H9 (cell line): ENCODE measurements at regions not wholly inside any gene's neighbourhood (a gene's known extent, or its start where the extent isn't known, plus 50 kb on each side); places are given as distances from the start of the nearest gene placed in this dataset.

Experiments
- DNase-seq: peaks from one replicate; pipeline ENCODE4 v3.0.0-alpha.2; 2017
- H2AFZ ChIP-seq: one replicate; pipeline ENCODE4 v1.6.1; 2013; ENCODE audit warnings: mild to moderate bottlenecking, low read length, control low read depth, moderate library complexity
- H2AK5ac ChIP-seq: 2 replicates; pipeline ENCODE4 v1.6.1; 2013; ENCODE audit warnings: low read length, control low read depth, mixed read lengths; ENCODE audit not compliant: insufficient read length
- H2BK120ac ChIP-seq: one replicate; pipeline ENCODE4 v1.6.1; 2013; ENCODE audit warnings: low read depth, mild to moderate bottlenecking, low read length, control low read depth, inconsistent platforms; ENCODE audit not compliant: poor library complexity, severe bottlenecking
- H2BK12ac ChIP-seq: 2 replicates; pipeline ENCODE4 v1.6.1; 2013; ENCODE audit warnings: low read length, control low read depth, mixed read lengths, low read depth; ENCODE audit not compliant: insufficient read length
- H2BK15ac ChIP-seq: 2 replicates; pipeline ENCODE4 v1.6.1; 2013; ENCODE audit warnings: low read depth, low read length, control low read depth
- H2BK20ac ChIP-seq: one replicate; pipeline ENCODE4 v1.6.1; 2013; ENCODE audit warnings: low read depth, mild to moderate bottlenecking, low read length, control low read depth, inconsistent platforms; ENCODE audit not compliant: poor library complexity, severe bottlenecking
- H2BK5ac ChIP-seq: 2 replicates; pipeline ENCODE4 v1.6.1; 2013; ENCODE audit warnings: low read length, control low read depth, mixed read lengths; ENCODE audit not compliant: insufficient read length
- H3K14ac ChIP-seq: 2 replicates; pipeline ENCODE4 v1.6.1; 2013; ENCODE audit warnings: low read length, control low read depth; ENCODE audit not compliant: insufficient read depth
- H3K18ac ChIP-seq: 2 replicates; pipeline ENCODE4 v1.6.1; 2013; ENCODE audit warnings: low read depth, mild to moderate bottlenecking, mixed read lengths, low read length, control low read depth; ENCODE audit not compliant: insufficient read length
- H3K23ac ChIP-seq: 2 replicates; pipeline ENCODE4 v1.6.1; 2013; ENCODE audit warnings: low read length, control low read depth, mixed read lengths, low read depth; ENCODE audit not compliant: insufficient read length
- H3K23me2 ChIP-seq: 2 replicates; pipeline ENCODE4 v1.6.1; 2013; ENCODE audit warnings: low read depth, mild to moderate bottlenecking, mixed read lengths, low read length, control low read depth; ENCODE audit not compliant: insufficient read length, poor library complexity, severe bottlenecking
- H3K27ac ChIP-seq: 2 replicates; pipeline ENCODE4 v1.5.1; 2013; ENCODE audit warnings: low read length, control low read depth, mixed read lengths, low read depth; ENCODE audit not compliant: insufficient read length
- H3K27me3 ChIP-seq: 2 replicates; pipeline ENCODE4 v1.6.1; 2013; ENCODE audit warnings: low read length, control low read depth, inconsistent platforms; ENCODE audit not compliant: insufficient read depth
- H3K4ac ChIP-seq: 2 replicates; pipeline ENCODE4 v1.6.1; 2013; ENCODE audit warnings: low read depth, mild to moderate bottlenecking, control low read depth, inconsistent platforms, low read length, moderate library complexity
- H3K4me1 ChIP-seq: 2 replicates; pipeline ENCODE4 v1.6.1; 2013; ENCODE audit warnings: low read length, control low read depth, inconsistent platforms; ENCODE audit not compliant: insufficient read depth
- H3K4me2 ChIP-seq: 2 replicates; pipeline ENCODE4 v1.6.1; 2013; ENCODE audit warnings: low read length, control low read depth, mixed read lengths; ENCODE audit not compliant: insufficient read length, insufficient read depth
- H3K56ac ChIP-seq: 2 replicates; pipeline ENCODE4 v1.6.1; 2013; ENCODE audit warnings: low read depth, mild to moderate bottlenecking, mixed read lengths, low read length, control low read depth; ENCODE audit not compliant: insufficient read length
- H3K79me1 ChIP-seq: 2 replicates; pipeline ENCODE4 v1.6.1; 2013; ENCODE audit warnings: low read depth, mild to moderate bottlenecking, moderate library complexity, low read length, control low read depth, inconsistent platforms; ENCODE audit not compliant: insufficient read depth, poor library complexity, severe bottlenecking
- H3K79me2 ChIP-seq: 2 replicates; pipeline ENCODE4 v1.6.1; 2013; ENCODE audit warnings: low read length, control low read depth, inconsistent platforms; ENCODE audit not compliant: insufficient read depth
- H3K9ac ChIP-seq: 2 replicates; pipeline ENCODE4 v1.6.1; 2013; ENCODE audit warnings: low read length, control low read depth, mixed read lengths; ENCODE audit not compliant: insufficient read length; ENCODE audit errors: extremely low read depth
- H3K9me3 ChIP-seq: one replicate; pipeline ENCODE4 v1.6.1; 2013; ENCODE audit warnings: low read depth, low read length, inconsistent platforms; ENCODE audit not compliant: control insufficient read depth
- H3T11ph ChIP-seq: one replicate; pipeline ENCODE4 v1.6.1; 2013; ENCODE audit warnings: mild to moderate bottlenecking, low read length, control low read depth, inconsistent platforms
- H4K20me1 ChIP-seq: one replicate; pipeline ENCODE4 v1.6.1; 2013; ENCODE audit not compliant: control insufficient read depth, insufficient read length, insufficient read depth
- H4K5ac ChIP-seq: 2 replicates; pipeline ENCODE4 v1.6.1; 2013; ENCODE audit warnings: low read depth, mild to moderate bottlenecking, mixed read lengths, low read length, control low read depth; ENCODE audit not compliant: insufficient read length
- H4K8ac ChIP-seq: replicated peaks from 2 replicates; pipeline ENCODE4 v1.6.1; 2013; ENCODE audit warnings: low read length, control low read depth, mixed read lengths, low read depth; ENCODE audit not compliant: insufficient read length
- H4K91ac ChIP-seq: 2 replicates; pipeline ENCODE4 v1.6.1; 2013; ENCODE audit warnings: low read depth, mild to moderate bottlenecking, moderate library complexity, mixed read lengths, low read length, control low read depth; ENCODE audit not compliant: insufficient read length
- H3K27ac Mint-ChIP-seq, 3 experiments: 2 replicates in 2 of 3; 3 replicates in 1 of 3; pipeline ENCODE4 v1.8.0; 2020 to 2021; ENCODE audit warnings: mixed read lengths in 3 of 3, mild to moderate bottlenecking in 1 of 3, moderate library complexity in 1 of 3
- H3K27me3 Mint-ChIP-seq: 2 replicates; pipeline ENCODE4 v1.8.0; 2021; ENCODE audit warnings: low read depth, mild to moderate bottlenecking, moderate library complexity, mixed read lengths
- H3K36me3 Mint-ChIP-seq, 3 experiments: 2 replicates in 2 of 3; 3 replicates in 1 of 3; pipeline ENCODE4 v1.8.0; 2020 to 2021; ENCODE audit warnings: low read depth in 3 of 3, mixed read lengths in 3 of 3; ENCODE audit not compliant: insufficient read depth in 1 of 3
- H3K4me1 Mint-ChIP-seq, 2 experiments: 2 replicates each; pipeline ENCODE4 v1.8.0; 2020; ENCODE audit warnings: mixed read lengths in 2 of 2
- H3K4me3 Mint-ChIP-seq, 2 experiments: 2 replicates in 1 of 2; 3 replicates in 1 of 2; pipeline ENCODE4 v1.8.0; 2020 to 2021; ENCODE audit warnings: mild to moderate bottlenecking in 2 of 2, mixed read lengths in 2 of 2, moderate library complexity in 1 of 2
- H3K9me3 Mint-ChIP-seq, 2 experiments: 2 replicates in 1 of 2; 3 replicates in 1 of 2; pipeline ENCODE4 v1.8.0; 2020; ENCODE audit warnings: mild to moderate bottlenecking in 2 of 2, mixed read lengths in 2 of 2, moderate library complexity in 1 of 2
- WGBS: extraction: QIAGEN DNeasy Blood & Tissue Kit; methylation state at CpG from one replicate; pipeline ENCODE4 v1.1.7; 2013; ENCODE audit warnings: missing lambda C conversion rate, low lambda C conversion rate, mixed read lengths; ENCODE audit not compliant: insufficient read length; ENCODE audit errors: extremely low coverage; 5-methylcytosine and 5-hydroxymethylcytosine counted together
- TF ChIP-seq, protein P1 (sequence below): fragments of 200-600 bp; sonication (generic); conservative IDR thresholded peaks from 3 replicates; pipeline ENCODE4 v1.8.0; 2021; ENCODE audit warnings: antibody characterized with exemption, mild to moderate bottlenecking

DNA sequence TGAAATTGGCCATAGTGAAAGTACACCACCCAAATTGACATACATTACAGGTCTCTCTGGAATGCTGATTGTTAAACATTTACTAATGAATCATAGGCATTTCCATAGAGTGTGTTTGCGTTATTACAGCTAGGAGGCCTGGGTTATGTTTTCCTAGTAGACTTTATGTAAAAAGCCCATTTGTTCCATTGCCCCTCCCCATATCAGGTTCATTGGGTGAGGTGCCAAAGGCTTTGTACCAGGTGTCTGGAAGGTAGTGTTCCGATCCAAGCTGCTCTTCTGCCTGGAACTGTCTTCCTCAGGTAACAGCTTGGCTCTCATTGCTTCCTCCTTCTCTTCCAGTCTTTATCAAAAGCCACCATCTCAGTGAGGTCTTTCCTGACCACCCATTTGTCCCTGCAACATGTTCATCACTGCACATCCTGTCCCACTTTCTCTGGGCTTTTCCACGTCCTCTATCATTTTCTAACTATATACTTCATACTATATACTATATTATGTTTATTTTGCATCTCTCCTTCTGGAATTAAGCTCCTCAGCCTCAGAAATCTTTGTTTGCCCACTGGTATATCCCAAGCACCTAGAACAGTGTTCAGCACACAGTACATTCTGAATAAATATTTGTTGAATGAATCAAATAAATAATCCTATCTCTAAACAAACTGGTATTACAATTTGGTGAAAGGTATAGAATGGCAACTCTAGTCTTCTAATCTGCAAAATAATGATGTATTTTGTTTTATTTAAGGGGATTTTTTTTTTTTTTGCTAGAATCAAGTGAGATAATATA, 252.3 kb downstream of the KTN1 start:
- no peak overlapping the region for H2BK120ac ChIP-seq
- Mint-ChIP-seq H3K27ac (no peak overlapping the region), H3K9me3 (peaks cover 0 to 3% of the 10 kb centered on the region in 2 experiments; a peak in 1 of 5 replicates), H3K27me3 (no peaks in the 10 kb centered on the region; the same call in 1 of the 2 replicates), H3K36me3 (no peaks in the 10 kb centered on the region), H3K4me3 (no peak overlapping the region), H3K4me1 (no peaks in the 10 kb centered on the region)
- H3T11ph ChIP-seq, result no peak overlapping the region
- H3K27ac ChIP-seq, result no peak overlapping the region
- H3K56ac ChIP-seq, result no peak overlapping the region
- no peak overlapping the region for H2BK20ac ChIP-seq
- no peaks in the 10 kb centered on the region for H3K79me2 ChIP-seq
- no peak overlapping the region for H2AFZ ChIP-seq
- no peaks in the 10 kb centered on the region for H3K23me2 ChIP-seq
- no peaks in the 10 kb centered on the region for H4K20me1 ChIP-seq
- H4K5ac ChIP-seq, result no peak overlapping the region
- H3K9ac ChIP-seq, result no peak overlapping the region
- WGBS, result 100% methylated on average over 1 of the region's 3 CpGs
- no peak overlapping the region for H2BK5ac ChIP-seq
- H3K4ac ChIP-seq, result no peak overlapping the region
- H2AK5ac ChIP-seq, result no peak overlapping the region
- no peak for DNase-seq
- H3K4me1 ChIP-seq, result no peaks in the 10 kb centered on the region
- H3K79me1 ChIP-seq, result no peaks in the 10 kb centered on the region
- H2BK15ac ChIP-seq, result no peak overlapping the region
- no peak overlapping the region for H3K23ac ChIP-seq
- no peaks in the 10 kb centered on the region for H3K9me3 ChIP-seq
- H3K27me3 ChIP-seq, result no peaks in the 10 kb centered on the region
- H3K14ac ChIP-seq, result no peak overlapping the region
- no peak overlapping the region for H3K18ac ChIP-seq
- H4K91ac ChIP-seq, result no peak overlapping the region
- TF ChIP-seq, protein P1, sequence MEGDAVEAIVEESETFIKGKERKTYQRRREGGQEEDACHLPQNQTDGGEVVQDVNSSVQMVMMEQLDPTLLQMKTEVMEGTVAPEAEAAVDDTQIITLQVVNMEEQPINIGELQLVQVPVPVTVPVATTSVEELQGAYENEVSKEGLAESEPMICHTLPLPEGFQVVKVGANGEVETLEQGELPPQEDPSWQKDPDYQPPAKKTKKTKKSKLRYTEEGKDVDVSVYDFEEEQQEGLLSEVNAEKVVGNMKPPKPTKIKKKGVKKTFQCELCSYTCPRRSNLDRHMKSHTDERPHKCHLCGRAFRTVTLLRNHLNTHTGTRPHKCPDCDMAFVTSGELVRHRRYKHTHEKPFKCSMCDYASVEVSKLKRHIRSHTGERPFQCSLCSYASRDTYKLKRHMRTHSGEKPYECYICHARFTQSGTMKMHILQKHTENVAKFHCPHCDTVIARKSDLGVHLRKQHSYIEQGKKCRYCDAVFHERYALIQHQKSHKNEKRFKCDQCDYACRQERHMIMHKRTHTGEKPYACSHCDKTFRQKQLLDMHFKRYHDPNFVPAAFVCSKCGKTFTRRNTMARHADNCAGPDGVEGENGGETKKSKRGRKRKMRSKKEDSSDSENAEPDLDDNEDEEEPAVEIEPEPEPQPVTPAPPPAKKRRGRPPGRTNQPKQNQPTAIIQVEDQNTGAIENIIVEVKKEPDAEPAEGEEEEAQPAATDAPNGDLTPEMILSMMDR, result no peak
- H3K4me2 ChIP-seq, result no peak overlapping the region
- H4K8ac ChIP-seq, result no peak overlapping the region
- no peak overlapping the region for H2BK12ac ChIP-seq
